G401.6 (cell line): ENCODE measurements at regions not wholly inside any gene's neighbourhood (a gene's known extent, or its start where the extent isn't known, plus 50 kb on each side); places are given as distances from the start of the nearest gene placed in this dataset.

Experiments used
- FAIRE-seq: peaks from 2 replicates; lab custom pipeline; 2012; peaks lifted over from hg19 to GRCh38; lab: Jason Lieb, UNC

DNA sequence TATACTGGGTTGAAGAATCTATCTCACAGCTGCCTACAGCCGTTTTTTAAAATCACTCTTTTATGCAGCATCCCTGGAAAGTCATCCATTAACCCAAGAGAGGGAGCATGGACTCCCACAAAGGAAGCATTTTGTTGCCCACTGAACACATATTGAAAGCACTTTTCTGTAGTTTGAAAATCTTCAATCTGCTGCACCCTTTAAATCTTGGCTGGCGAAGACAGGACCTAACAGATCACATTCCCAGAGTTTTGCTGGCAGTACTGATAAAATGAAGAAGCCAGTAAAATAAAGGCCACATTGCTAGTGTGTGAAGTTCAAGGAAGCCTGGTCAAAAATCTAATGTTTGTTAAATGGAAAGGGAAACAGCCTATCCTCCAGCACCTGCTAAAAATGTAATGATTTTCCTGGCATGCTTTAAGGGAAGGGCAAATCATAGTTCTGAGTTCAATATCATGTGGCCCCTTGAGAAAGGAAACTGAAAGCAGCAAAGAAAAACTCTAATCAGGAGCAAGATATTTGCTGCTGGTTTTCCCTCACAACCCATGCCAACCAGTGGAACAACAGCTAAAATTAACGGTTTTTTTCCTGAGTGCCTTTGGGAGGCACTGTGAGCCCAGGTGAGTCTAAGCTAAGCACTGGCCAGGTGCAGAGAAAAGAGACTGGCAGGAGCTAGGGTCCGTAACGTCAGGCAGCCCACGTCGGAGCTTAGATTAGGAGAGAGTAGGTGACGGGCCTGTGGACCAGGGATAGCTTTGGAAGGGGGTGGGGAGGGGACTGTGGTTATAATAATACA, 97.9 kb upstream of the PALS2 start:
- FAIRE-seq, result no peak

DNA sequence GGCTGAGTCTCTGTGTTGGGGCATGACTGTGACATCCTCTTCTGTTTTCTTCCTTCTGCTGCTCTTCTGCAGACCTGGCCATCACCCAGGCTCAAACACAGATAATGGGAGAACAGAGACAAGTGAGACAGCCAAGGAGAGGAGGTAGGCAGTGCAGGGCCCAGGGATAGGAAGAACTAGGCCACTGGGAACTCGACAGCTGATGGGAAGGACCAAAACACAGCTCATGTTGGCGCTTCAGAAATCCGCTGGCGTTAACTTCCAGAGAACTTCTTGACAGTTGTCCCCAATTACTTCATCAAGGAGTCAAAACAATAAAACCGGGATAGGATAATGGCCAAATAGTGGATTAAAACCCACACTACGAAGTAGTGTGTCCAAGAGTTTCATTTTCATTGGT, 97.0 kb upstream of the PALS2 start:
- FAIRE-seq, result no peak

DNA sequence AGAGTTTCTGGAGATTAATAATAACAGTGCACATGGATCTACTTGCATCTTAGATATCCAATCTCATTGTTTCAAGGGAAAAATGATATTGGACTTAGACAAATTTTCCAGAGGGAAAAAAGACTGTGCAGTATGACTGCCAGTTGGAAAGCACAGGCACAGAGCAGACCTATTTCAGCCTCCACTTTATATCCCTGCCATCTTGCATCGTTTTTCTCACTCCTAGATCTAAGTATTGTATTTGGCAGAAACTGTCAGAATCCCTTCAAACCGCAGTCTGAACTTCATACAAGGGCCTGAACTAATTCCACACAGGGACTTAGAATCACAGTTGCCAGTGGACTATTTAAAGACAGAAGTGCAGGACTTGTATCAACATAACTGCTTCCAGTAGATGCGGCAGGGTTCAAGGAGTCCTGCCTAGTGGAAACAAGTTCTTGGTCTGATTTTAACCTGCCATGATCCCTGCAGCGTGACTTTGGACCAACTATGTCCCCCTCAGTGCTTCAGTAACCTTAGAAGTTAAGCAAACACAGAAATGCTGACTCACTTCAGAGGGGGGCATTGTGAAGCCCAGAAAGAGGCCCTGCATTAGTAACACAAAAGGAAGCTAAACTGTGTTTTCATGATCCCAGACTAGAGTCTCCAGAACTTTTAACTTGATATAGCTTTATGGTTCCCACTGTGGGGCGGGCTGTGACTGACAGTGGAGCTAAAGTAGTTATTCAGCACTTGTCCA, 95.7 kb upstream of the PALS2 start:
- FAIRE-seq, result no peak

DNA sequence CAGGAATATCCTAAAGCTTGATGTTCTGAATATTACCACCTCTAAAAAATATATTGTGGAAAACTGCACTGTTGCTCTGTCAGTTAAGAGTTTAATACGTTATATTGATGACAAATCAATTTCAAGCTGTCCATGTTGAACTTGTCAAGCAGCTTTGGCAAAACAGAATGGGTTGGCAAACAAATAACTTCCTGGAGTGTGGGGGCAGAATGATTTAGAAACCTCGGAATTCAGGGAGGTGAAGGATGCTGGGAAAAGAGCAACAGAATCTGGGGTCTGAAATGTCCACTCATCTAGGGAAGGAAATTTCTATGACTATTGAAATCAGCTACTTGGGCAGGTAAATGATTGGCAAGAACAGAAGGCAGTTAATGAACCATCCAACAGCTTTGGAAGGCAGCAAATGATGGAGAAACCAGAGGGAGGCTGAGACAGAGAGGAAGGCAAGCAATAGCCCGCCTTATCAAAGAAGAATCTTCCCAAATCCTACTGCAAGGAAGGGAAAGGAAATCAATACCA, 95.1 kb upstream of the PALS2 start:
- FAIRE-seq, result no peak

DNA sequence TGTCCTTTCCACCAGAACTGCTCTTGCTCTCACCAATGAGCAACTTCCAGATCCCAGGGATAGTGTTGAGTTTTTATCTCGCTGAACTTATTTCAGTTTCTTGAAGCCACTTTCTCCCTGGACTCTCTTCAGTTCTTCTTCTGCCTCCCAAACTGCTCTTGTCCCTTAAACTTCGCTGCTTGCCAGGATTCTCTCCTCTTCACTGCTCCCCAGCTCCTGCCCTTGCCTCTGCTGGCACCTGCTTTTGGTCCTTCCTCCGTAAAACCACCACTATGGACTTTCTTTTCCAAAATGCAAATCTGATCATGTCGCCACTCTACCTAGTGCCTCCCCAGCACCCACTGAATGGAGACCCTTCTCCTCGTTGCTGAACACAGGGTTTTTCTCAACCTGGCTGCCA, 92.8 kb upstream of the PALS2 start:
- FAIRE-seq, result no peak

DNA sequence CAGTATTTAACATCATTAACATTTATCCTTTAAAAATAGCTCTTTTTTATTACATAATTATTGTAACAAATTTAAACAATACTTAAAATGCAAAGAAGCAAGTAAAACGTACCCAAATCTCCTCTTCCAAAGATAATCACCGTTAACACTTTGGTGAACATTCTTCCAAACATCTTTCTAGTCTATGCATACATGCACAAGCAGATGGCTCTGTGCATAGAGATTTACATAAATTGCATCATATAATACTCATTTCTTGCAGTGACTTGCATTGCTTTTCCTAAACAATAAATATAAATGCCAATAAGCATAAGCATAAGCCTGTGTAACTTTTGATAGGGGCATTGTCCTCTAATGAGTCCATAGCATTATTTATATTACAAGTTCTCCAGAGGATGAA, 89.4 kb upstream of the PALS2 start:
- no peak for FAIRE-seq

DNA sequence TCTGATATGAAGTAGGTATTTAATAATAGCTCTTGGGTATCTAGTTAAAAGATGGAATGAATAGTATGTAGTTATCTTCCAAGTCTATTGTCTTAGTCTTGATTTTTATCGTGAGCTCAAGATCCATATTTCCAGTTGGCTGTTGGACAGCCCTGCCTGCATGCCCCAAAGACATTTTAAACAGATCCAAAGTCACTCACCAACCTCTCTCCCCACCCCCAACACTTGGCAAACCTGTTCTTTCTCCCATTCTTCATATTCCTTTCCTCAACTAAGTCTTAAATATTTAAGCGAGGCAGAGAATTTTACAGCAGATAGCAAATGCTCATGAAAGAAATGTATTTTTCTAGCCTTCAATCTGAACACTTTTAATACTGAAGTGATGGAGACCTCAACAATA, 80.7 kb upstream of the PALS2 start:
- no peak for FAIRE-seq

DNA sequence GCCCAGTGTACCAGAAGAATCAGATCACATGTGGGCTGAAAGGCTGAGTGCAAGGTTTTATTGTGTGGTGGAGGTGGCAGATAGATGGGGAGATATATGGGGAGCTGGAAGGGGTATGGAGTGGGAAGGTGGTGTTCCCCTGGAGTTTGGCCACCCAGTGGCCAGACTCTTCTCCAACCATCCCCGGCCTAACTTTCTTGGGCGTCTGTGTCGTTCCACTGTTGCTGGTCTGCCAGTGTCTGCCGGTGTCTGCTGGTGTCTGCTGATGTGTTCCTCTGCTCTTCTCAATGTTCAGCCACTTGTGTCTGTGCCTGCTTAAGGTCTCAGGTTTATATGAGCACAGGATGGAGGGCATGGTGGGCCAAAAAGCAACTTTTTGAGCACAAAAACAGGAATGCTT, 78.4 kb upstream of the PALS2 start:
- no peak for FAIRE-seq

DNA sequence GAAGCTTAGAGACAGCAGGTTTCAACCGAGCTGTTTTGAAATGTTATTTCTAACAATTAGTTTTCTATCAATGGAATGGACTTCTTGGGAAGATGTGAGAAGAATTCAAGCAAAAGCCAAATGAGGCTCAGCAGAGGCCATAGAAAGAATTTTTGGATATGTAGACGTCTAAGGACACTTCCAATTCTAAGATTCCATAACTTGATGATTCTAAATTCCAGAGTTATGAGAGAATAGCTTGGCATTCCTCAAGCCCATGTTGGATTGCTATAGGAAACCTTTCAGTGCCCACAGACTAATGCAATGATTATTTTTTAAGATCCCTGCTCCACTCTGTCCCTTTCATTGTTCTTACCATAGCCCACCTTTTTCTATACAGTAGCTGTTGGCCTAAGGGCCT, 77.2 kb upstream of the PALS2 start:
- no peak for FAIRE-seq

DNA sequence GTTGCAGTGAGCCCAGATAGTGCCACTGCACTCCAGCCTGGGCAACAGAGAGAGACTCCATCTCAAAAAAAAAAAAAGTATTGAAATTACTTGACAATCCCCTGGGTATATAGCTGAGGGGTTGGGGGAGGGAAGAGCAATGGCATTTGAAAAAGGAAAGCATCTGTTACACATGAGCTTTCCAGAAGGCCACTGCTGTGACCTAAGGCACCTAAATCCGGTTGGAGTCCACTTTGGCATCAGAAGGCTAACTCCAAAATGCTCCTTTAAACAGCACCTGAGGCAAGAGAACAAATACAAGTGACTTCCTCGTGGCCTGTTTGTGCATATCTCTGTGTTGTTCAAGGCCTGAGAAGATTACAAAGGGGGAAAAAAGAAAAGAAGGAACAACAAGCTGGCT, 74.8 kb upstream of the PALS2 start:
- no peak for FAIRE-seq

DNA sequence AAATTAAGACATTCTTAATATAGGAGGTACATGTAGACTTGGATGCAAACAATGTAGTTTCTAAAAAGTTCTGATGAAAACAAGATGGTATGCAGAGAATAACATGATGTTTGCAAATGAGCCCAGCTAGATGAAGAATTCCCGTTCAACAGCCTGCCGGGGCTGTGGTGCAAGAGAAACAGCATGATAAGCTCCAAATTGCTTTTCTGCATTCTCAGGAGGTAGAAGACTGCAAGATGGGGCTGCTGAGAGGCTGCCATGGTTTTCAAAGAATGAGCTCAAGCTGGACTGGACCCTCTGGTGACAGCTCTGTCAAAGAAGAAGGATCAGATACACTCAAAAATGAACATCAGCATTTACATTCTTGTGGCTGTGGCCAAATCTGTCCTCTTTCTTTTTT, 73.4 kb upstream of the PALS2 start:
- FAIRE-seq, result no peak

DNA sequence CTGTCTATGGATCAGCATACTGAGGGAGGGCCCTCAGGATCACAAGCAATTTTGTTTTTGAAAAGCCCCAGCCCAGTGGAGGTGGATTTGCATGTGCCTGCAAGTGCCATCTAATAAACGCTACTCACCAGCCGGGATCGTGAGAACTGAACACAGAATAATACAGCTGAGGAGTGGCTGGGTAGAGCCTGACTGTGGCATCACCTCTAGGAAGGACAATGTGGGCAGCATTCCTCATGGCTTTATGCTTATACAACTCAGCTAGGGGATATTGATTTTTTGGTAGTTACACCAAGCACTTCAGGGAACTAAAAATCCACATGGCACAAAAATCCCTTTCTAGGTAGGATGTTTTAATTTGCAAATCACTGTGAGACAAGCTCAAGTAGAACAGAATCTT, 72.7 kb upstream of the PALS2 start:
- FAIRE-seq, result no peak

DNA sequence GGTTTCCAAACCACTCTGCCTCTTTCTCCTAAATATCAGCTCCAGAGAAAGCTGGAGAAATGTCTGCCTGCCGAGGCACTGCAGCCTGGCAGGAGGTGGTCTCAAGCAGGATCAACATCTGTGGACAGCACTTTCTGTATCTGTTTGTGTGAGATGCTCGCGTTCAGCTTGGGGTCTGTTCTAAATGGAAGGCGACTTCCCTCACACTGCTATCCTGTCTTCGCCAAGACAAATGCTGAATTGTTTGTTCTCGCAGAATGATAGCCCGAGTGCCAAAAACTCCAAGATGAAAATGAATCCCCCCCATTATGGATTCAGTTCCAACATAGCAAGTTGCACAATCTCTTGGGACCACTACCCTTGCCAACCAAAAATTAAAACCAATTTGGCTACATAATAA, 72.2 kb upstream of the PALS2 start:
- no peak for FAIRE-seq

DNA sequence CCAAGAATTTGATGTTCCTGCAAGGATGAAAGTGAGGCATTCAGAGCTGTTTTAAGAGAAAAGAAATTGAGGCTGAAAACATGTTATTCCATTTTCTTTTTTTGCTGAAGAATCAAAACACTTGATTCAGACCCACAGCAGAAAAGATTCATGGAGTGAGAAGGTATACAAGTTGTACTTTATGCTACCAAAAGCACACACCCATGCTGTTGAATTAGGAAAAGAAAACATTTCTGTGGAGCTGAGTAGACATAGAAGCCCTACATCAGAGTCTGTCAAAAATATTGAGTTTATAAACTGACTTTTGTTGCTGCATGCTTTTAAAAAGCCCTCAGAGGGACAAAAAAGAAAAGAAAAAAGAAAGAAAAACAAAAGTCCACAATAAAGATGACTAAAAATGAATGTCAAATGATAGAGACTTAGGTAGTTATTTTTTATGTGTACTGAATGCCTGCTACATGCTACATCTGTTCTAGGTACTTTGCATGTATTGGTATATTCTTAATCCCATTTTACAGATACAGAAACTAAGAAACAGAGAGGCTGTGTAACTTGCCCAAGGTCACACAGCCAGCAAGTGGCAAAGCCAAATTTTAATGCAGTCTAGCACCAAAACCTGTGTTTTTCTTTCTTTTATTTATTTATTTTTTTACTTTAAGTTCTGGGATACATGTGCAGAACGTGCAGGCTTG, 71.7 kb upstream of the PALS2 start:
- no peak for FAIRE-seq

DNA sequence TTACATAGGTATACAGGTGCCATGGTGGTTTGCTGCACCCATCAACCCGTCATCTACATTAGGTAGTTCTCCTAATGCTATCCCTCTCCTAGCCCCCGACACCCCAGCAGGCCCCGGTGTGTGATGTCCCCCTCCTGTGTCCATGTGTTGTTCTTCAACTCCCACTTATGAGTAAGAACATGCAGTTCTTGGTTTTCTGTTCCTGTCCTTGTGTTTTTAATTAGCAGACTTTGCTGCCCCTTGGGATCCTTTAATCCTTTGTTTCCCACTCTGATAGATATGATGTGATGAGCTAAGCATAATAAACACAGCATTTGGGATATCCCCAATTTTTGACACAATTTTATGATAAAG, 71.1 kb upstream of the PALS2 start:
- no peak for FAIRE-seq

DNA sequence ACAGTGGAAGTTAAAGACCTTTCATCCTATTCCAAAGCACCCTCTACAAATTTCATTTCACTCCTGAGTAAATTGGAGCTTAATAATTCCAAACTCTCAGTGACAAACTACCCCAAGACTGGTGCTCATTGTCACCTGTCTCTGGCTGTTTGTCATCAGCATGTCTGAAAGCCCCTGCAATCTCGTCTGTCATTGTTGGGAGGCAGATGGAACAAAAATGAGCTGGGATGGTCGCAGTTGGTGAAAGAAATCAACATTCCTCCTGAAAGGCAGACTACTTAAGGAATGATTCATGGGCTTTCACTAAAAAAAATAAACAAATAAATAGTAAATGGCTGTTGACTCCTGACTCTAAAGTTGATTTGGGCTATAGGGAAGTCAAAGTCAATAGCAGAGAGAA, 69.7 kb upstream of the PALS2 start:
- FAIRE-seq, result no peak

DNA sequence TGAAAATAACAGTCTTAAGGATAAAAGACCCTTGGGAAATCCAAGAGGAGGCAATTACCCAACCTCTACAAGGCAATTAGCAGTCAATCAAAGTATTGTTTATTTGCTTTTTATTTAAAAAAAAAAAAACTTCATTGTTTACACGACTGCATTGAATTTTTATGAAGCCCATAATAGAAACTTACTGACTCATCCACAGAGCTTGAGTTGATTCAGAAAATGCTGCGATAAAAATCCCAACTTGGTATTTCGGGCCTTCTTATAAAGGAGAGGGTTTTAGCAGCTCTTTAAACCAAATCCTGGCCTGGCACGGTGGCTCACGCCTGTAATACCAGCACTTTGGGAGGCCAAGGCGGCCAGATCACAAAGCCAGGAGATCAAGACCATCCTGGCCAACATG, 69.2 kb upstream of the PALS2 start:
- no peak for FAIRE-seq

DNA sequence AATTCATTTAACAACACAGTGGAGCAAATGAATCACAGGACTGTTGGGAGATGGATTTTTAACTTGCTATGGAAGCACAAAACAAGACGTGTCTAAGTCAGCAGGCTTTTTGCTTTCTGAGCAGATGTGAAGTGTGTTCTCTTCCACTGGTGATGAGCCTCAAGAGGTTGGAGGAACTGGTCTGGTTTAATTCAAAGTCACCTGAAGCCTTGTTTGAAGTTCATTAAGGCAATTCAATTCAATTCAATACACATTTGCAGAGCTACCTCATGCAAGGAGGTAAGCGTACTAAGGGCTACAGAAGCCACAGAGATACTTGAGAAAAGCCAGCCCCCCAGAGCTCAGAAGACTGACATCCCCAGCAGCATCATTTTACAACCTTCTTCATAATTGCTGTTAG, 68.4 kb upstream of the PALS2 start:
- no peak for FAIRE-seq

DNA sequence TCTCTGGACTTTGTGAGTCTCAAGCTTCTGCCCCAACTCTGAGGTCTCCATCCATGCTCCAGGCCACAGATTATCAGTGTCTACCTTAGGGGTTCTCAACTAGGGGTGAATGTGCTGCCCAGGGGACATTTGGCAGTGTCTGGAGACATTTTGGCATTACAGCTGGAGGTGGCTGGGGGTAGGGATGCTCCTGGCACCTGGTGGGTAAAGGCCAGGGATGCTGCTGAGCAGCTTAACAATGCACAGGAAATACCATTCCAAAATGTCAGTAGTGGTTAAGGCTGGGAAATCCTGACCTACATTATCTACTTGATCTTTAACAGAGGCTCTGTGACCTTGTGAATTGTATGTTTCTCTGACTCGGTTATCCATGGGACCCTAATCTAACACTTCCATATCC, 67.3 kb upstream of the PALS2 start:
- no peak for FAIRE-seq

DNA sequence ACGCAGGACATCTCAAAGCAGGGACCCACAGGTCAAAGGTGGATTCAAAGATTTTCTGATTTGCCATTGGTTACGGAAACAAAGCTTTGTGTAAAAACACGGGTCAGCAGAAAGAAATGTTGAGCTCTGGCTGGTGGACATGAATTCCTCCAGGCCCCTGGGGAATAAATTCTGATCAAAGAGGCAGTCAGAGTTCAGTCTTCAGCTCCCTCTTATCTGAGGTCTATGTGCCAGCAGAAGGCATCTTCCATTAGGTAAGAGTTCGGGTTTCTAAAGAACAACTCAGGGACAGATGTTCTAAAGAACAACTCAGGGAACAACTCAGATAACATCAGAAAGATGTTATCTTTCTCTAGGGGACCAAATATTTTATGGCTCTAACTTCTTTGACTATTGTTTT, 64.9 kb upstream of the PALS2 start:
- FAIRE-seq, result no peak

DNA sequence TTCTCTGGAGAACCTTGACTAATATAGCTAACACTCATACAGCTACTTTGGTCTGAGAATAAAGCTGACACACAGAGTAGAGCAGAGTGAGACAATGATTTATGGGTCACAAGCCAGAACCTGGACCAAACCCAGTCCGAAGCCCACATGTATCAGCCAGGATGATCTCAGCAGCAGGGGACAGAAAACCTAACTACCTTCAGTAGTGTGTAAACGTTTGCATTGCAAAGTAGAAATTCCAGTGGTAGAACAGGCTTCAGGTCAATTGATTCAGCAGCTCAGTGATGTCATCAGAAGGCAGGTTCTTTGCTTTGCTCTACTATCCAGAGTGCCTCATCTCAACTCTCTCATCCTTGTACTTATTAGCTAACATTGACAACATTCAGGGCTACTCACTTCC, 62.5 kb upstream of the PALS2 start:
- FAIRE-seq, result no peak

DNA sequence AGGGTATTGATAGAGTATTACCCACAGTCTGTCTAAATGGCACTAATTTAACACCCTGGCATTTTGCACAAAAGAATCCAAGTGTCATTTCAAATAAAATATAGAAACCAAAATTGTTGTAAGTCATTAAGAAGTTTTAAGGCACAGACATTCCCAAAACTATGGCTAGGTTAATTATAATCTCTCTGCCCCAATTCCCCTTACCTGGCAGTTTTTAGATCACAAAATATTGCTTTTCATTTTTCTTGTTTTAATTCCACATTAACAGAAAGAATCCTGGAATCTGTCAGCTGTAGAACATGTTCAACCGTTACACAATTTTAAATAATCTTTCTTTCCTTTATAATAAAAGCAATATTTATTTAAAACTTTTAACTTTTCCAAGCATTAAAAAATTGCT, 56.1 kb upstream of the PALS2 start:
- FAIRE-seq, result no peak

DNA sequence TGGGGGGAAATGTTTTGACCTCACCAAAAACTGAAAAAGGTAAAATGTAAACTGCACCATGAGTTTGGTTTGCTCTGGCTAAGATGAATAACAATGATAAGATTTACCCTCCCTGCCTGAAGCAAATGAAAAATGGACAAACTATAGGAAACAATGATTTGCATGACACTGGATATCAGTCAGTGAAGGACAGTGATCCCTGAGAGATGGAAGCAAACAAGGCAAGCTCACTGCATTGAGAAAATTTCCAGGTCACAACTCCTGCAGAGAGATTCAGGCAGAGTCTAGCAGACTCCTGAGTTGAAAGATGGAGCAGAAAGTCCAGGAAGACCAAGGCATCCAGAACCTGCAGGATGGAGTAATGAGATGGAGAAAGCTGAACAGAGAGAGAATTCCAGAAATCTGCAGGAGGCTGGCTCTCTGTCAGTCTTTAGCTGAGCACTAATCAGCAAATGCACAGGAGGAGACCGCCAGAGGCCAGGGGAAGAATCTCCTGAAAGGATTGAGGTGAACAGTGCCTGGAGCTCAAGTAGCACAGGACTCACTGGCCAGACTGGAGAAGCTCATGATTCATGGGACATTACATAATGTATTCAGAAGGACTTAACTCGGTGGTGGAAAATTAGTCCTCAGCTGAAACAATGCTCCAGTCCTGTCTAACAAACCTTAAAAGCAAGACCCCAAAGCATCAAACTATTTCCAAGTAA, 51.2 kb upstream of the PALS2 start:
- no peak for FAIRE-seq
